C4-2B (cell line): ENCODE measurements at regions not wholly inside any gene's neighbourhood (a gene's known extent, or its start where the extent isn't known, plus 50 kb on each side); places are given as distances from the start of the nearest gene placed in this dataset.

Experiments
- ZFX ChIP-seq: fragments of 450-650 bp; IDR thresholded peaks from 2 replicates; pipeline ENCODE4 v1.6.1; 2017
- TF ChIP-seq, protein P1 (sequence below): fragments of 450-650 bp; conservative IDR thresholded peaks from 2 replicates; pipeline ENCODE4 v1.5.1; 2017; ENCODE audit warnings: mild to moderate bottlenecking

DNA sequence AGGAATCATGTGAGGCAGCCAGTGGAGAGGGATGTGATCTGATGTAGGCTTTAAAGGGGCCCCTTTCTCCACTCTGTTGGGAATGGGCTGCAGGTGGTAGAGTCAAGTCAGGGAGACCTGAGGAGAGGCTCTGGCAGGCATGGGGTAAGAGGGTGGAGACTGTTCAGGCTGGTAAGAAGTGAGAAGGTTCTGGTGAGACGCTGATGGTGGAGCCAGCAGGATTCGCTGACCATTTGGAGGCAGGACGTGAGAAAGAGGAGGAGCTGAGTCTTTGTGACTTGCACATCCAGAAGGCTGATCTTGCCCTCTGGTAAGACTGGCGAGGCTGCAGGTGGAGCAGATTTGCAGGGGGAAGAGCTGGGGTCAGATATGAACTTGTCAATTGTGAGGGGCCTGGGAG, 248.0 kb downstream of the NSG2 start:
- TF ChIP-seq, protein P1, sequence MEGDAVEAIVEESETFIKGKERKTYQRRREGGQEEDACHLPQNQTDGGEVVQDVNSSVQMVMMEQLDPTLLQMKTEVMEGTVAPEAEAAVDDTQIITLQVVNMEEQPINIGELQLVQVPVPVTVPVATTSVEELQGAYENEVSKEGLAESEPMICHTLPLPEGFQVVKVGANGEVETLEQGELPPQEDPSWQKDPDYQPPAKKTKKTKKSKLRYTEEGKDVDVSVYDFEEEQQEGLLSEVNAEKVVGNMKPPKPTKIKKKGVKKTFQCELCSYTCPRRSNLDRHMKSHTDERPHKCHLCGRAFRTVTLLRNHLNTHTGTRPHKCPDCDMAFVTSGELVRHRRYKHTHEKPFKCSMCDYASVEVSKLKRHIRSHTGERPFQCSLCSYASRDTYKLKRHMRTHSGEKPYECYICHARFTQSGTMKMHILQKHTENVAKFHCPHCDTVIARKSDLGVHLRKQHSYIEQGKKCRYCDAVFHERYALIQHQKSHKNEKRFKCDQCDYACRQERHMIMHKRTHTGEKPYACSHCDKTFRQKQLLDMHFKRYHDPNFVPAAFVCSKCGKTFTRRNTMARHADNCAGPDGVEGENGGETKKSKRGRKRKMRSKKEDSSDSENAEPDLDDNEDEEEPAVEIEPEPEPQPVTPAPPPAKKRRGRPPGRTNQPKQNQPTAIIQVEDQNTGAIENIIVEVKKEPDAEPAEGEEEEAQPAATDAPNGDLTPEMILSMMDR, result no peak
- no peak for TF ChIP-seq ZFX
